ENCODE measurements at regions not wholly inside any gene's neighbourhood (a gene's known extent, or its start where the extent isn't known, plus 50 kb on each side); places are given as distances from the start of the nearest gene placed in this dataset.

DNA sequence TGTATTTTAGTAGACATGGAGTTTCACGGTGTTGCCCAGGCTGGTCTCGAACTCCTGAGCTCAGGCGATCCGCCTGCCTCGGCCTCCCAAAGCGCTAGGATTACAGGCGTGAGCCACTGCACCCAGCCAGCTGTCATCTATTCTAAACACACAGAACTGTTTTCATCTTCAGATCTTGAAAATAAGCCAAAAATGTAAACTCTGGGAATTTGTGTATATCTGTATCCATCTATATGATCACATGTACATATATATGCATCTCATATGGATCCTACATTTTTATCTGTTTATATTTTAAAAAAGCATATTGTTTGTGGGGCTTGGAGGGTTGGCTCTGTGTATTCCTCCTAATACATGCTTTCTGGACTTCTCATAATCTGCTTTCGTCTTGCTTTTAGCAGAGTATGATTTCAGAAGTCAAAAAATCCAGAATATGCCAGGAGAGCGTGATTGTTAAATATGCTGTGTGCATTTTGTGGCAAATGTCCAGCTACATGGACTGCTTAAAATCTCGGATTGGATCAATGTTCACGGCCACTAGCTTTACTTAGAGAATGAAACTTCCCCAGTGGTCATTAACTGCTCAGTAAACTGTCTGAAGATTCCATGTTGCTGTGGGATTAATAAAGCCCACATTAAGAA, 274.4 kb upstream of the IRX1 start:
- DNase-seq (ENCODE audit: extremely low spot score, unreplicated experiment), result no peak
- Mint-ChIP-seq H3K4me3 (no peak overlapping the region), H3K27me3 (peaks cover 10% of the 10 kb centered on the region), H3K4me1 (ENCODE audit: unreplicated experiment) (peaks cover 13% of the 10 kb centered on the region), H3K36me3 (no peaks in the 10 kb centered on the region), H3K27ac (no peak overlapping the region), H3K9me3 (no peaks in the 10 kb centered on the region)
- TF ChIP-seq, protein P1, sequence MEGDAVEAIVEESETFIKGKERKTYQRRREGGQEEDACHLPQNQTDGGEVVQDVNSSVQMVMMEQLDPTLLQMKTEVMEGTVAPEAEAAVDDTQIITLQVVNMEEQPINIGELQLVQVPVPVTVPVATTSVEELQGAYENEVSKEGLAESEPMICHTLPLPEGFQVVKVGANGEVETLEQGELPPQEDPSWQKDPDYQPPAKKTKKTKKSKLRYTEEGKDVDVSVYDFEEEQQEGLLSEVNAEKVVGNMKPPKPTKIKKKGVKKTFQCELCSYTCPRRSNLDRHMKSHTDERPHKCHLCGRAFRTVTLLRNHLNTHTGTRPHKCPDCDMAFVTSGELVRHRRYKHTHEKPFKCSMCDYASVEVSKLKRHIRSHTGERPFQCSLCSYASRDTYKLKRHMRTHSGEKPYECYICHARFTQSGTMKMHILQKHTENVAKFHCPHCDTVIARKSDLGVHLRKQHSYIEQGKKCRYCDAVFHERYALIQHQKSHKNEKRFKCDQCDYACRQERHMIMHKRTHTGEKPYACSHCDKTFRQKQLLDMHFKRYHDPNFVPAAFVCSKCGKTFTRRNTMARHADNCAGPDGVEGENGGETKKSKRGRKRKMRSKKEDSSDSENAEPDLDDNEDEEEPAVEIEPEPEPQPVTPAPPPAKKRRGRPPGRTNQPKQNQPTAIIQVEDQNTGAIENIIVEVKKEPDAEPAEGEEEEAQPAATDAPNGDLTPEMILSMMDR (conservative IDR thresholded peaks at IDR 0.05), result no peak

GRCh38 chr5:3320317-3320875, 275.2 kb upstream of the IRX1 start:
- Mint-ChIP-seq H3K27ac (no peak overlapping the region), H3K9me3 (no peaks in the 10 kb centered on the region), H3K36me3 (no peaks in the 10 kb centered on the region), H3K27me3 (peaks cover 11% of the 10 kb centered on the region), H3K4me1 (ENCODE audit: unreplicated experiment) (peaks cover 6% of the 10 kb centered on the region), H3K4me3 (no peak overlapping the region)
- TF ChIP-seq, protein P1 (conservative IDR thresholded peaks at IDR 0.05), result no peak
- no peak for DNase-seq (ENCODE audit: extremely low spot score, unreplicated experiment)

GRCh38 chr5:3317051-3317795, 278.4 kb upstream of the IRX1 start:
- Mint-ChIP-seq H3K4me1 (ENCODE audit: unreplicated experiment) (no peaks in the 10 kb centered on the region), H3K27ac (no peak overlapping the region), H3K4me3 (no peak overlapping the region), H3K27me3 (peaks cover 20% of the 10 kb centered on the region), H3K36me3 (peaks cover 3% of the 10 kb centered on the region), H3K9me3 (peaks cover 7% of the 10 kb centered on the region)
- TF ChIP-seq, protein P1 (conservative IDR thresholded peaks at IDR 0.05), result no peak
- no peak for DNase-seq (ENCODE audit: extremely low spot score, unreplicated experiment)

DNA sequence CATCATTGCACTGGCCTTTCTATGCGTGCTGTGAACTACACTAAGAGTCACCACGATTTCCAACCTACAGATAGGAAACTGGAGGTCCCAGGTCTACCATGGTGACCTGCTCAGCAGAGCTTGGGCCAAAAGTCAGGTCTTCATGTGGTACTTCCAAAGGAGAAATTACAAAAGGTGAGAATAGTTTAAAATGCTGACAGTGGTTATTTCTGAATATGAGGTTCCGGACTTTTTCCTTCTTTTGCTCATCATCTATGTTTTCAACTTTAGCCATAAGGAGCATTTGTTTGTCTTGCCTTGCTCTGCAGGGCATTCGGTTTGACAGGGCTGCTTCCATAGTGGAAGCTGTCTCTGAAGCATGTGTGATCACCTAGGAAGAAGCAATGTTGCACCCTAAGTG, 282.1 kb upstream of the IRX1 start:
- Mint-ChIP-seq H3K27me3 (peaks cover 20% of the 10 kb centered on the region), H3K9me3 (peaks cover 7% of the 10 kb centered on the region), H3K4me3 (no peak overlapping the region), H3K27ac (no peak overlapping the region), H3K4me1 (ENCODE audit: unreplicated experiment) (peaks cover 4% of the 10 kb centered on the region), H3K36me3 (peaks cover 3% of the 10 kb centered on the region)
- TF ChIP-seq, protein P1 (conservative IDR thresholded peaks at IDR 0.05), result no peak
- no peak for DNase-seq (ENCODE audit: extremely low spot score, unreplicated experiment)

GRCh38 chr5:3312299-3312698, 283.3 kb upstream of the IRX1 start:
- DNase-seq (ENCODE audit: extremely low spot score, unreplicated experiment), result no peak
- peaks cover 3% of the 10 kb centered on the region for H3K36me3 Mint-ChIP-seq
- H3K4me3 Mint-ChIP-seq, result no peak overlapping the region
- H3K27ac Mint-ChIP-seq, result no peak overlapping the region
- TF ChIP-seq, protein P1 (conservative IDR thresholded peaks at IDR 0.05), result no peak
- H3K4me1 Mint-ChIP-seq (ENCODE audit: unreplicated experiment), result peaks cover 4% of the 10 kb centered on the region
- peaks cover 20% of the 10 kb centered on the region for H3K27me3 Mint-ChIP-seq
- peaks cover 7% of the 10 kb centered on the region for H3K9me3 Mint-ChIP-seq

Data from type B pancreatic cell (in vitro differentiated cells).